Spleen (tissue), 11 donors: ENCODE measurements at regions not wholly inside any gene's neighbourhood (a gene's known extent, or its start where the extent isn't known, plus 50 kb on each side); places are given as distances from the start of the nearest gene placed in this dataset.

Experiments
- DNase-seq: peaks from one replicate; pipeline ENCODE4 v3.0.0-alpha.2; 2020
- H3K27ac ChIP-seq, 8 donors: fragments of 200-600 bp; sonication (generic) in 7 of 8; 1 replicate in 4 of 8; 2 replicates in 4 of 8; pipeline versions ENCODE4 v1.5.0 to v1.8.0; 2016 to 2021; ENCODE audit warnings: inconsistent platforms in 4 of 8, mild to moderate bottlenecking in 4 of 8, moderate library complexity in 1 of 8
- H3K27me3 ChIP-seq, 7 donors: fragments of 200-600 bp; sonication (generic) in 6 of 7; replicated peaks in 1 of 7; 1 replicate in 4 of 7; 2 replicates in 3 of 7; pipeline versions ENCODE4 v1.5.0 to v1.8.0; 2016 to 2021; ENCODE audit warnings: inconsistent platforms in 3 of 7, mild to moderate bottlenecking in 1 of 7
- H3K36me3 ChIP-seq, 6 donors: fragments of 200-600 bp; sonication (generic) in 5 of 6; 1 replicate in 4 of 6; 2 replicates in 2 of 6; pipeline versions ENCODE4 v1.5.0 to v1.8.0; 2016 to 2021; ENCODE audit warnings: inconsistent platforms in 2 of 6
- H3K4me1 ChIP-seq, 6 donors: fragments of 200-600 bp; sonication (generic) in 5 of 6; 1 replicate in 3 of 6; 2 replicates in 3 of 6; pipeline versions ENCODE4 v1.5.0 to v1.8.0; 2016 to 2021; ENCODE audit warnings: inconsistent platforms in 3 of 6
- H3K4me3 ChIP-seq, 8 donors: fragments of 200-600 bp; sonication (generic) in 7 of 8; 1 replicate in 4 of 8; 2 replicates in 4 of 8; pipeline versions ENCODE4 v1.5.0 to v1.8.0; 2016 to 2021; ENCODE audit warnings: inconsistent platforms in 4 of 8, mild to moderate bottlenecking in 4 of 8, moderate library complexity in 2 of 8
- H3K9me3 ChIP-seq, 8 donors: fragments of 200-600 bp; sonication (generic) in 7 of 8; 1 replicate in 4 of 8; 2 replicates in 4 of 8; pipeline versions ENCODE4 v1.5.0 to v1.8.0; 2016 to 2021; ENCODE audit warnings: inconsistent platforms in 4 of 8
- POLR2A ChIP-seq, 3 donors: fragments of 450-650 bp; IDR thresholded peaks; one replicate each; pipeline ENCODE4 v1.5.1; 2017; ENCODE audit warnings: antibody characterized with exemption in 3 of 3, mild to moderate bottlenecking in 1 of 3
- POLR2AphosphoS5 ChIP-seq, 3 donors: sonication (generic); formaldehyde crosslinking; IDR thresholded peaks; one replicate each; pipeline ENCODE4 v1.5.1; 2017; ENCODE audit warnings: antibody characterized with exemption in 3 of 3
- WGBS, 5 donors: extraction: QIAGEN DNeasy Blood & Tissue Kit in 3 of 5; methylation state at CpG; one replicate each; pipeline versions ENCODE4 v1.1.5 to v1.1.7; 2013 to 2018; 5-methylcytosine and 5-hydroxymethylcytosine counted together
- intact Hi-C: fragments of 100-400 bp; cut with DNase I; formaldehyde crosslinking; loops from one replicate; pipeline ENCODE4 v1.15.0; 2023; ENCODE audit warnings: low total_unique reads
- TF ChIP-seq, protein P1 (sequence below), 11 experiments: fragments of 200-600 bp in 7 of 11; fragments of 450-650 bp in 4 of 11; sonication (generic) in 4 of 11; IDR thresholded peaks in 8 of 11; conservative IDR thresholded peaks in 3 of 11; 1 replicate in 7 of 11; 2 replicates in 4 of 11; pipeline versions ENCODE4 v1.4.0 to v1.8.0; 2016 to 2021; ENCODE audit warnings: antibody characterized with exemption in 11 of 11, inconsistent platforms in 4 of 11, mild to moderate bottlenecking in 1 of 11
- donor health status: healthy with polysubstance abuse.
- donor health status: DM: no; HTN: no; CAD: no; lungs with moderate emphysema.
- donor health status: DM: no; HTN: no; CAD: no.
- donor health status: Bipolar disorder and iron deficiency.
- donor health status: healthy.
- donor health status: DM: no; HTN: no; CAD: no.
- donor health status: DM: yes; HTN: yes; CAD: no.

DNA sequence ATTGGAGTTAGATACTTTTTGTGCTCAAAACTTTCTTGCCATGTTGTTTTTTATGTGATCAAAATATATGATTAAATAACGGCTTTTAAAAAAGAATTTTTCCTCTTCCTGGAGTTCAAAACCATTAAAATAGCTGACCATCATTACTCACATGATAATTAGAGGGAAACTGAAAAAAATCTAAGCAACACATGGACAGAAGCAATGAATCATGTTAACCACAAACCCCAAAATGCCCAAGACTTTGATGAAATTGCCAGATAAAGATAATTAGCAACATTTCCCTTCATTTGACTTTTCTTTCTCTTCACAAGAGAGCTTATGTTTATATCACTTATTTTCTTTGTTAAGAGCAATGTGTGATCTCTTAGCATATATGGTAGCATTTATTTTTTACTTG is 1294.2 kb downstream of the EFNA5 start:
- no peaks in the 10 kb centered on the region for H3K4me1 ChIP-seq
- H3K36me3 ChIP-seq = no peaks in the 10 kb centered on the region
- intact Hi-C loops = no loop called here
- TF ChIP-seq POLR2A (IDR thresholded peaks at IDR 0.05) = no peak
- TF ChIP-seq, protein P1, sequence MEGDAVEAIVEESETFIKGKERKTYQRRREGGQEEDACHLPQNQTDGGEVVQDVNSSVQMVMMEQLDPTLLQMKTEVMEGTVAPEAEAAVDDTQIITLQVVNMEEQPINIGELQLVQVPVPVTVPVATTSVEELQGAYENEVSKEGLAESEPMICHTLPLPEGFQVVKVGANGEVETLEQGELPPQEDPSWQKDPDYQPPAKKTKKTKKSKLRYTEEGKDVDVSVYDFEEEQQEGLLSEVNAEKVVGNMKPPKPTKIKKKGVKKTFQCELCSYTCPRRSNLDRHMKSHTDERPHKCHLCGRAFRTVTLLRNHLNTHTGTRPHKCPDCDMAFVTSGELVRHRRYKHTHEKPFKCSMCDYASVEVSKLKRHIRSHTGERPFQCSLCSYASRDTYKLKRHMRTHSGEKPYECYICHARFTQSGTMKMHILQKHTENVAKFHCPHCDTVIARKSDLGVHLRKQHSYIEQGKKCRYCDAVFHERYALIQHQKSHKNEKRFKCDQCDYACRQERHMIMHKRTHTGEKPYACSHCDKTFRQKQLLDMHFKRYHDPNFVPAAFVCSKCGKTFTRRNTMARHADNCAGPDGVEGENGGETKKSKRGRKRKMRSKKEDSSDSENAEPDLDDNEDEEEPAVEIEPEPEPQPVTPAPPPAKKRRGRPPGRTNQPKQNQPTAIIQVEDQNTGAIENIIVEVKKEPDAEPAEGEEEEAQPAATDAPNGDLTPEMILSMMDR (IDR thresholded peaks at IDR 0.05 in 8 of 11, conservative IDR thresholded peaks at IDR 0.05 in 3 of 11) = no peak
- no peaks in the 10 kb centered on the region for H3K27me3 ChIP-seq
- no peak overlapping the region for H3K27ac ChIP-seq
- 10 to 17% (median 11%) methylated on average over 1 of the region's 1 CpG for WGBS, 5 donors
- DNase-seq = no peak
- H3K4me3 ChIP-seq = no peak overlapping the region
- peaks cover 0 to 5% (median 0%) of the 10 kb centered on the region in 8 donors for H3K9me3 ChIP-seq

DNA sequence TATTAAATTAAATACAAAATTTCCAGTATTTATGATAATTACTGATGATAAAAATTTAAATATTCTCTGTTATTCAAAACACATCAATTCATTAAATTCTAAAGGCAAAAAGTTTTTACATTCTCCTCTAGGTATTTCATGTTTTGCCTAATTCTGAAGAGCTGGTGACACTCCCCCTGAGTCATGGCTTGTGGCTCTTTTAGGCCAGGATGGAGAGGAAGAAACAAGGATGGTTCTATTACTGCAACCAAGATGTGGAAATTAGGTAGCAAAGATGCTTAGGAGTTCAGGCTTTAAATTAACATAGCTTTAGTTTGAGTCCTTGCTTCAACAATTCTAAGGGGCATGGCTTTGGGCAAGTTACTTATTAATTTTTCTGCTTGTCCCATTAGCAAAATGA is 1295.8 kb downstream of the EFNA5 start:
- TF ChIP-seq, protein P1 (IDR thresholded peaks at IDR 0.05 in 8 of 11, conservative IDR thresholded peaks at IDR 0.05 in 3 of 11) = no peak
- no peak for TF ChIP-seq POLR2AphosphoS5 (IDR thresholded peaks at IDR 0.05)
- TF ChIP-seq POLR2A (IDR thresholded peaks at IDR 0.05) = no peak

DNA sequence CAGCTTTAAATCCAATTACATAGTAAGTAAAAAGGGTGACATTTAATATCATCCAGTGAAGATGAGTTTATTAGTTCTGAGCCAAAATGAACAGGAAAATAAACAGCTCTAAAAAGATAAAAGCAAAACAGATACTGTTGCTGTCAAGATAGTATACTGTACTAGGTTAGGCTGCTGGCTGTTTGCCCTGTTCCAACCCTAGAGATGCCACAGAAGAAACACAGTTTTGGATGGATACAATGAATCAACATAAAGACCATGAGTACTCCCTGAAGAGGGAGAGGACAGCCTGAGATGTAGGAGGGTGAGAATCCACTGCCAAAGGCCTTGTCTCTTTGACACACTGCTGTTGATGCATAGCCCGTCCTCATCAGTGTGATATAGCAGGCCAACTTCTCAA is 1302.7 kb downstream of the EFNA5 start:
- Histone ChIP-seq H3K27ac (no peak overlapping the region), H3K4me1 (no peaks in the 10 kb centered on the region), H3K4me3 (no peak overlapping the region), H3K36me3 (no peaks in the 10 kb centered on the region), H3K27me3 (no peaks in the 10 kb centered on the region), H3K9me3 (peaks cover 0 to 27% (median 16%) of the 10 kb centered on the region in 8 donors)
- WGBS, 5 donors = 47 to 63% (median 59%) methylated on average over 1 of the region's 1 CpG
- intact Hi-C loops = no loop called here
- DNase-seq = no peak
- TF ChIP-seq POLR2AphosphoS5 (IDR thresholded peaks at IDR 0.05) (no peak), POLR2A (IDR thresholded peaks at IDR 0.05) (no peak)
- TF ChIP-seq, protein P1 (IDR thresholded peaks at IDR 0.05 in 8 of 11, conservative IDR thresholded peaks at IDR 0.05 in 3 of 11) = no peak

More for the DNA sequence above, 1295.8 kb downstream of the EFNA5 start:
- Histone ChIP-seq H3K27me3 (no peaks in the 10 kb centered on the region), H3K4me3 (no peak overlapping the region), H3K9me3 (peaks cover 0 to 14% (median 10%) of the 10 kb centered on the region in 8 donors), H3K4me1 (no peaks in the 10 kb centered on the region), H3K27ac (no peak overlapping the region), H3K36me3 (no peaks in the 10 kb centered on the region)
- no peak for DNase-seq
- intact Hi-C loops = no loop called here

DNA sequence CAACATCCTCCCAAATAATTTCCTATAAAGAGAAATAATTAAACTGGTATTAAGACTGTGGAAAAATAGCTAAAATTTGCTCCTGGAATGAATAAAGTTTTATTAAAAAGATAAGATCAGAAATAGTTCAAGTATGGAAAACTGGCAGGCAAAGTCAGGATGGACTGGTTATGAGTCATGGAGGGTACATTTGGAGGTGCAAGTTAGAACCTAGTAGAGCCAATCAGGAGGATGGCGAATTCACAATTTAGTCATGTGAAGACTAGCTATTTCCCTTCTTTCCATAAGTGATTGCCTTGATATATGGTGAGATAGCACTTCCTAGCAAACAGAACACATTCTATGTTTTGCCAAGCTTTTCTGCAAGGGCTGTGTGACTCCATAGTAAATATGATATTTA is 1303.5 kb downstream of the EFNA5 start:
- intact Hi-C loops = no loop called here
- H3K27me3 ChIP-seq = no peaks in the 10 kb centered on the region
- no peaks in the 10 kb centered on the region for H3K36me3 ChIP-seq
- H3K4me1 ChIP-seq = no peaks in the 10 kb centered on the region
- TF ChIP-seq, protein P1 (IDR thresholded peaks at IDR 0.05 in 8 of 11, conservative IDR thresholded peaks at IDR 0.05 in 3 of 11) = no peak
- TF ChIP-seq POLR2AphosphoS5 (IDR thresholded peaks at IDR 0.05) = no peak
- TF ChIP-seq POLR2A (IDR thresholded peaks at IDR 0.05) = no peak
- no peak for DNase-seq
- peaks cover 0 to 34% (median 16%) of the 10 kb centered on the region in 8 donors for H3K9me3 ChIP-seq
- H3K4me3 ChIP-seq = no peak overlapping the region
- WGBS, 5 donors = 69 to 83% (median 75%) methylated on average over 1 of the region's 1 CpG
- H3K27ac ChIP-seq = no peak overlapping the region
